ENCODE measurements at regions not wholly inside any gene's neighbourhood (a gene's known extent, or its start where the extent isn't known, plus 50 kb on each side); places are given as distances from the start of the nearest gene placed in this dataset.
"Not testable (repeated sequence)": the region's sequence is repeated elsewhere in the genome, so short reads cannot be mapped to it uniquely, and the experiment has no call there.

DNA sequence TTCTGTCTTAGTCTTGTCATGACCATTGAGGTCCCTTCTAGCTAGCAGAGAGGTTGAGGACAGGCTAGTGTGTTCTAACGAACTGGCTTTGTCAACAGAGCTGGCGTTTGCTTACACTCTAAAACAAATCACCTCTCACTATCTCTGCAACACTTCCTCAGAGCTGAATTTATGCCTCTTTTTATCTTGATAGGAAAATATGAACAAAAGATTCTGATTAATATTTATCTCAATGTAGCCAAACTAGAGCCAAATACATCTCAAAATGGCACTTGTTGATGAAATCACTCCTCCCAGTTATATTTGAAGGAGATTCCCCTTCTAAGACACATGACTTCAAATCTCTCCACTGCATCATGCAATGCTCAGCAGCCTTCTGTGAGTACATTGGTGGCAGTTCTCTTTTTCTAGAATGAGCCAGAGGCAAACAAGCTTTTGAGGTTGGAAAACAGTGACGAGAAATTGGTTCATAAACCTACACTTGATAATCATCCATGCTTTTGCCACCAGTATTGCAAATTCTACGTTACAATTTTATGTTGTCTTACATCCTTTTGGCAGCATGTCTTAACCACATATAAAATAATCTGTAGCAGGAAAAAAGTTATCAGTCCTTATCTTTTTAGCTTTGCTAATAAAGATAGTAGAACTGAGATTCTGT, 615.7 kb upstream of the CITED2 start:
- DNase-seq (ENCODE audit: low spot score), result no peak

DNA sequence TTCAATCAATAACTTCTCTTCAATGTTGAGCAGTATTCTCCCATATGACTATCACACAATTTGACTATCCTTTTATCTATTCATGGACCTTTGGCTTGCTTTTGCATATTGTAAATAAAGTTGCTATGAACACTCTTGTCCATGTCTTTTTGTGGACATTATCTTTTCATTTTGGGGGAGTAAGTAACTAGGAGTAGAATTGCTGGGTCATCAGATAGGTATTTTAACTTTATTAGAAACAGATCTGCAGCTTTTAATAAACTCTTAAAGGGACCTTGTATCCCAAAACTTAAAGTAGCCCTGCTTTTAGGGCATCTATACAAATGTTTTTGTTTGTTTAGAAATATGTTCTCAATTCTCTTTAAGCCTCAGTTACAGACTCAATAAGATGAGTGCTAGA, 614.2 kb upstream of the CITED2 start:
- no peak for DNase-seq (ENCODE audit: low spot score)

DNA sequence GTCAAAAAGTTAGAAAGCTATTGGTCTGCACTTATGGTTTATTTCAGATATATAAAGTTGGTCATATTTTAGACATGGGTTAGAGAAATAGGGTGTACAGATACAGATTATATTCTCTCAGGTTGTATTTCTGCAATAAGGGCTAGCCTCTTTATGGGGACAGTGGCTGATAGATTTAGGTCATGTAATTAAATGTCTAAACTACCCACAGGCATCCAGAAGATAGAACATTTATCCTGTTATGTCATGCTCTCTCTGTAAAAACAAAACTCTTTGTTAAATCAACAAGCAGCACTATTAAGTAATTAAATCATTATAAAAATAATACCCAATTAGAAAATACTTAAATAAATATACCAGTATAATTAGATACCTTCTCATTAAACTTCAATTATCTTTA, 612.6 kb upstream of the CITED2 start:
- no peak for DNase-seq (ENCODE audit: low spot score)

DNA sequence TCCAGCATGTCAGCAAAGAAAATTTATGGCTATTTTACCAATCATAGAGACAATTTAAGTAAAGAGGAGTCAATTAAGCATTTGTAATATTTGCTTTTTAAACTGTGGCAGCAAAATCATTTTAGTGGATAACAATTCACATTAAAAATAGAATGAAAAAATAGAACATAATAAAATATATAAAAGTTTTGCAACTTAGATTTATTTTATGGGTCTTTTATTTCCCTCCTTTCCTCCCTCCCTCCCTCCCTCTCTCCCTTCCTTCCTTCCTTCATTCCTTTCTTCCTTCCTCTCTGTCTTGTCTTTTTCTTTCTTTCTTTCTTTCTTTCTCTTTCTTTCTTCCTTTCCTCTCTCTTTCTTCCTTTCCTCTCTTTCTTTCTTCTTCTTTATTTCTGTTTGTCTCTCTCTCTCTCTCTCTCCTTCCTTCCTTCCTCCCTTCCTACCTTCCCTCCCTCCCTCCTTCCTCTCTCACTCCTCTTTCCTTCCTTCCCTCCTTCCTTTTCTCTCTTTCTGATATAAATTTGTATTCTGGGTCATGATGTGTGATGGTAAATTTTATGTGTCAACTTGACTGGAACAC, 610.9 kb upstream of the CITED2 start:
- DNase-seq (ENCODE audit: low spot score), result no peak

DNA sequence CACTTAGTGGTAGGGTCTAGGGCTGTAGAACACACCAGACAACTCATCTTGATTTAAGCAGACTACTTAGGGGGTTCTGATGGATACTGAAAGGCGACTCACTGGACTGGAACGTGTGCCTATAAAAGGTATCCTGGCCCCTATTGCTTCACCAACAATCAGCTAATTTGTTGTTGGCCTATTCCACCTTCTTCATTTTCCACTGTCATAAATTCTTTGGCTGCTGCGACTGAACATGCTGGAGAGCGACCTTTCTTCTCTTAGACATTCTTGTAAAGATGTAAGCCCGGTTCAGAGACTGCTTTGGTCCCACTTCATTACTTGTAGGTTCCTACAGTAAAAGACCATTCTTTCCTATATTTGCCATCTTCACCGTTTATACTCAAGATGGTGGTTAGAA, 609.9 kb upstream of the CITED2 start:
- DNase-seq (ENCODE audit: low spot score), result no peak

DNA sequence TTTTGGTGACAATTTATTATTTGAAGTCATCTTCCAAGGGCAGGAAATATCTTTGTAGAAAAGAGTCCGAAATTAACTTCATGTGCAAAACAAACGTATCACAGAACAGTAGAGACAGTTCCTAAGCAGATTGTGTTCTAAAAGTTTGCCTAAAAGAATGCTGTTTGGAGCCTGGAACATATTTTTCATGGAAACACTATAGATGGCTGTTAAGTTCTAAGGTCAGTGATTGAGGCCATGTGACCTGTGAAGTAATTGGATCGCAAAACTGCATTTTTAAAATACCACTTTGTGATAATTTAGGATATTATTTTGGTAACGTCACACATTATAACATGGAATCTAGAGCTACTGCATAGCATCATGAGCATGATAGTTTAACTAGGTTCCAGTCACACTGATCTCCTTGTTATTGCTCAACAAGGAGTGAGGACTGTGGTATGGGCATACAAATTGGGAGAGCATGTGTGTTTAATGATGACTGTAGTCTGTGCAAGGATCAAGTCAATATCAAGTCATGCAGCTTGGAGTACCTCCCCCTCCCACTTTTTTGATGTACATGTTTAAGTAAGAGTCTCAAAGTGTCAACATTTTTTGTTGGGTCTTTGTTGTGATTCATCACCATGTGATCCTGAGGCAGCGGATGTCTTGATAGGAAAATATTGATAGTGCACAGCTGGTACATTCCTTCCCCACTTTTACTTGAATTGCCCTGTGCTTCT, 609.3 kb upstream of the CITED2 start:
- no peak for DNase-seq (ENCODE audit: low spot score)

DNA sequence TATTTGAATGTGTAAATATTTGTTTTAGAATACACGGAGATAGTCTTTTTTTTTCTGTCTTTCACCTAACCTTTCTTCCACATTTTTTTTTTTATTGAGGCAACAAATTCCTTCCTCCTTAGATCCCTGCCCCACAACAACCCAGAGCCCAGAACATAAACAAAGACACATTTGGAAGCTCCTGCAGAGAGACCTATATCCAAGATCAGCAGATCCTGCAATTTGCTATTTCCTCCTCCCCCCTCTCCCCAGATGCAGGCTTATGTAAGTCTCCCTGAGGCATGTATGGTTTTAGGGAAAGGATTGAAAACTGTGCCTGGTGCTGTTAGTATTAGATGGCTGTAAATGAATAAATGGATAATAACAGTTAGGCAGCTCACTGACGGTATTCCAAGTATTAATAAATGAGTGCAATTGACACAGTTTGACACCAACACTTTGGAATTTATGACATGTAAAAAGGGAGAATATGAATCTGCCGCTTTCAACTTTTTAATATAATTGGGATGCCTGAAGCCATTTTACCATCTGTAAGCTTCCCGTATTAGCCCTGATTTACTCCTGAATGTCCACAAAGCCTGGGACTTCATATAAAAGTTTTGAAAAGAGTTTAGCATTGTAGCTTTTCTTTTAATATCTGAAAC, 608.3 kb upstream of the CITED2 start:
- no peak for DNase-seq (ENCODE audit: low spot score)

DNA sequence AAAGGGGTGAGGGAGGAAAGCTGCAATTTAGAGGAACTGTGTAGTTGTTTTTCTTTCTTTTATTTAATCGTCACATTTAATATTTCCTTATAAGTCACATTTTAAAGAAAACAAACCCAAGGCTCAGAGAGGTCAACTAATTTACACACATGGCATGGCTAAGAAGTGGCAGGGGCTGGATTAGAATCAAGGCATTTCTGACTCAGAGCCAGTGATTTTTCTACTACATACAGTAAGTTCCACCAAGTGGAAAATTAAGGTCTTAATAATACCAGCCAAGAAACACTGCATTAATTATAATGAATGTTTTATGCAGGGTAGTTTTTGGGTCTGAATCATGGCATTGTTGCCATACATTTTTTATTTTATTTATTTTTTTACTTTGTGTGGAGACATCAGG, 607.7 kb upstream of the CITED2 start:
- DNase-seq (ENCODE audit: low spot score), result no peak

DNA sequence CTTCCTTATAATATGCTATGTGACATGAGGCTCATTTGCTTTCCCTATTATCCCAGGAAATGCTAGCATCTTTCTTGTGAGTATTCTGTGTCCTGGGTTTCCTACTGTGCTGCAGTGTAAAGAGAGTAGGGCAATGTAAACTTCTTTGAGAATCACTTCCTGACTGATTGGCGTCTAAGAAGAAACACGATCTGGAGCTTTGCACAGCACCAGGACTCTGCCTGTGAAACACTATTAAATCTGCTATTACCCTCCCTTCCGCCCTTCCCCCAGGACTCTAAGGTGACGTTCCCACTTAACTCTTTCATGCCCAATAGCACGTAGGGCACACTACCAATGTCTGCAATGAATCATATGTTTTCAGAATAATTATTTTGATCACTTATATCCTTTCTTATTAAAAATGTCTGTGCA, 607.3 kb upstream of the CITED2 start:
- no peak for DNase-seq (ENCODE audit: low spot score)

DNA sequence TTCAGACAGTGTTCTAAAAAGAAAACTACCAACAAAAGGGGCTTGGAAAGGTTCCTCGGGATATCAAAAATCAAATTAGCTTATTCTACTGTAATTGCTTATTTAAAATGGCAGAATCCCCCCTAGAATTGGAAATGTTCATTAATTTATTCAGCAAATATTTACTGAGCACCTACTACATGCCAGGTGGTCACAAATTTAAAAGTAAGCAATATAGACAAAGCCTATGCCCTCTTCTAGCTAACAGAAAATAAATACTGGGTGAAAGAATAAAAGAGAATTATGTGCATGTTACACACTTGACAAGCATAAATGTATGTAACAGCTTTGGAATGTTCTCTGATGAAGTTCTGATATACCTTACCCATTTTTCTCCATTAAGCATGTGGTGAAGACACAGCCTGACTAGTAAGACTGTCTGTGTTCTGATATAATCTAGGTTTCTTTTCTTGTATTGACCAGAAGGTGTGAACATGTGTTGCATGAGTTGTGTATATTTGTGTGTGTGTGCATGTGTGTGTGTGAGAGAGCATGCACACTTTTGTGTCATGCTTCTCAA, 606.7 kb upstream of the CITED2 start:
- DNase-seq (ENCODE audit: low spot score), result no peak

DNA sequence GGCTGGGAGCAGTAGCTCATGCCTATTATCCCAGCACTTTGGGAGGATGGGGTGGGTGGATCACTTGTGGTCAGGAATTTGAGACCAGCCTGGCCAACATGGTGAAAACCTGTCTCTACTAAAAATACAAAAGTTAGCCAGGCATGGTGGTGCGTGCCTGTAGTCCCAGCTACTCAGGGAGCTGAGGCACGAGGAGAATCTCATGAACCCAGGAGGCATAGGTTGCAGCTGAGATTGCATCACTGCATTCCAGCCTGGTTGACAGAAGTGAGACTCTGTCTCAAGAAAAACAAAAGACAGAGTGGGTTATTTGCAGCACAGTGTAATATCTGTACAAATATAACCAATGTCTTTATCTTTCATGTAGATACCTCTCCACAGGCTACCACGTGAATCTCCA, 606.2 kb upstream of the CITED2 start:
- not testable (repeated sequence) for DNase-seq (ENCODE audit: low spot score)

DNA sequence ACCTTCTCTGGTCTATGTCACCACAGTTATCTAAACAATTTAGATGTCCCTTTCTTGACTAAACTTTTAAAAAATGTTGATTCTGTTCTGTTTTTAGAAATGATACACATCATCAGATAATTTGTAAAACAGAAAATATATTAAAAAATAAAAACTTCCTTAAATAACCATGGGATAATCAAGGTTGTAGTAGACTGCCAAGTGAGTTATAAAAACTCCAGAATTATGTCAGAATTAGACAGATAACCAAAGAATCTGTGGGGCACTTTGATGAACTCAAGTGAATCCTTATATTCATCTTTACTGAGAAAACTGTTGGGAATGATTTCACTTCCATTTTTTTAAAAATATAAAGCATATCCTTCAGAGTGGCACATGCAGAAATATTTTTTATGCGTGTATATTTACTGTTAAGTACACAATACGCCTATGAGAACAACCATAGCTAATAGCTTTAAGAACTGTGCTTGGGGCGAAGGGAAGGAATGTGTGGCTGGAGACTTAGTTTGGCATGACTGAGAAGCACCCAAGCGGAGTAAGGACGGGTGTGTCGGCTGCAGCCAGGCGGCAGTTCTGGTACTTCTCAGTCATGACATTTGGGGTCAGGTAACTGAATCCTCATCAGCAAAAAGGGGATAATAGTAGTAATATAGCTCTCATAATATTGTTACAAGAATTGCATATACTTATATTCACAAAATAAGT, 604.7 kb upstream of the CITED2 start:
- no peak for DNase-seq (ENCODE audit: low spot score)

DNA sequence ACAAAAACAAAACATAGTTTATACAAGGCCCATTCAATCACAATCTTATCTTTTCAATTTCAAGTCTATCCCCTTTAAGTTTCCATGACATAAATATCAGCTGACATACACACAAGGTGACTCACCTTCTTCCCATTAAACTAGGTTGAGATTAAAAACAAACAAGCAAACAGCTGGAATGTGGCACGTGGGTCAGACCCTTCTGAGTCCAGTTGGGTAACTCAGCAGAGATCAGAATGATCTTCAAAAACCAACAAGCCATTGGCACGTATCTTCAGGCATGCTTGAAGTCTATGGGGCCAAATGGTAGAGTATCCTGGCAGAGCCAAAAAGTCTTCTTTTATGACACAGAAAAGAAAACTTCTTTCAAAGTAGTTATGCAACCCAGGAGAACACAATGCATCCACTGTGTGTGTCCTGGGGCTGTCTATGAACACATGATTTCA, 603.5 kb upstream of the CITED2 start:
- DNase-seq (ENCODE audit: low spot score), result no peak

DNA sequence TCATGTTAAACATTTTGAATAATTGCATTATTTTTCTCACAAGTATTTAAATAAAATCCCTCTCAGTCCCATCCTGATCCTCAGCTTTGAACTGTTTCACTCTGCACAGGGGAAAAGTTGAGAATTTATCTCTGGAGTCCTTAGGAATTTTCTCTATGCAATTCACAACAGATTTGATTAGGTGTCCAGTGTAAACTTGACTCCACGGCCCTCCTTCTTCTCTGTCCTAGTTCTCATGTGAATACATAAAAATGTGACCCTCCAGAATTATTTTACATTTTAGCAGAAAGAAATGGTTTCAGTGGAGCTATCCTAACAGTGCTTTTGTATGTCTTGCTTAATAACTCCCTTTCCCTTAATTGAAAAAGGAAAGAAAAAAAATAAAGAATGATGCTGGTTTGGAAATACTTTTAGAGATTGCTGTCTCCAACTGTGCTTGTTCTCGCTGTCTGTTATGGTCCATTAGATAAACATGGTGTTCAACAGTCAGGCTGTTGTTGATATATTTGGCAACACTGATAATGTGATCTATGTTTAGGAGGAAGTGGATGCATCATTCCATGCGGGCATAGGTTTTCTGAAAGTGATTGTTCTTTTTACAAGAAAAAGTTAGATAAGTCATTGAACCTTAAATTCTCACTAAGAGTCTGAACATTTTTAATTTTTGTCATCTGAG, 599.4 kb upstream of the CITED2 start:
- peak; percentile 75 for DNase-seq (ENCODE audit: low spot score)

DNA sequence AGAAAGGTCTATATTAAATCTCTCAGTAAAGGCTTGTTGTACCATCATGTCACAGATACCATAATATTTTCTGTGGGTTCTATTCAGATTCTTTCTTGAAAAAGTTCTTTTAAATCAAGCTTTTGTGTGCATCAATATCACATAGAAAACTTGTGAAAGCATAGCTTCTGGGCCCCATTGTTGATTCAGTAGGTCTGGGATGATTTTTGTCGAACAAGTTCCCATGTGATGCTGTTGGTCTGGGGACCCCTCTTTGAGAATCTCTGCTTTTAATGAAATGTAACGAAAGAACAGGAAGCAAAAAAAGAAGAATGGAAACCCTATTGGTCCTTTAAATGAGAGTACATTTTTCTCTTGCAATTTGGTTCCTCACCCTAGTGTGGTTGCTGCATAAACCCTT, 597.7 kb upstream of the CITED2 start:
- no peak for DNase-seq (ENCODE audit: low spot score)

DNA sequence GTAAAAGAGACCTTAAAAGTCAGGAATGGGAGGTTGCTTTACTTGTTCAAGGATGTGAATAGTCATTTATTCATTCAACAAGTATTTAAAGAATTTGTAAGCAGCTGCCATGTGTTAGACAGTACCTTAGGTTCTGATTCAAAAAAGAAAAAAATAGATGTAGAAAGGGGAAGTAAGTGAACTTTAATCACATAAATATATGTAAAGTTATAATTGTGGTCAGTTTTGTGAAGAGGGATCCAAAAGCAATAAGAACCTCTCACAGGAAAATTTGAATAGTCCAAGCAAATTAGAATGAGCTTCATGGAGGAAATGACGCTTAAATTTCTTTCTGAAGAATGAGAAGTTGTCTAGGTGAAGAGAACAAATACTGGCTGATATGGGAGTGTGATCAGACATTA, 596.1 kb upstream of the CITED2 start:
- DNase-seq (ENCODE audit: low spot score), result no peak

DNA sequence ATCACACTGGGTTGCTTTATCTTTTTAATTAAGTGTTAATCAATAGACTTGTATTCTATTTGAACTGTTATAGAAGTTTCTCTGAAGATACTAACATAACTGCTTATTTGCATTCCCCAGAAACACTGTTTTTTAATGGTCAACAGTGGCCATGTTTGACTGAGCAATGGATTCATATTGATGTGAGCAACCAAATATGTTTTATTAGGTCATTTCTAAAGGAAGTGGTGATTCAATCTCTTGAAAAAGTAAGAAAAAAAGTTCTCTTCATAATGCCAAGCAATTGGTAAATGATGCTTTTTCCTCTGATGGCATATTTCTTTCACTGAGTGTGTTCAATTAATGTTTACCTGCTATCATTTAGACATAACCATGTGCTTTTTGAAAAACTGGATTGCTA, 593.0 kb upstream of the CITED2 start:
- peak; percentile 59 for DNase-seq (ENCODE audit: low spot score)

DNA sequence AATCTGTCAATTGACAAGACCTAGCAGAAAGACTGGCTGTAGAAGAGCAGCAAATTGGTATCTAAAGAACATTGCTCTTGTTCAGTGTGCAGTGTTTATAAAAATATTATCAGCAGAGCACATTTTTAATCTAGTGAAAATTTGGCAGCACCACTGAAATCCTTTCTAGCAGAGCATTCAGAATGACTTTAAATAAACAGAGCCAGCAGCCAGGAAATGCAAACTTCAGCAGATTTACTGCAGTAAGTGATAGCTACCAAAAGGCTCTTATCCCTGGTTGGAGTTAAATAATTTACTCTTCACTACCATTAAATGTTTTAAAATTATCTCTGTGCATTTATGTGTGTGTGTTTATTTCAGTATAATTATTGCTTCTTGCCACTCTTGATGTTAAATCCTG, 590.9 kb upstream of the CITED2 start:
- no peak for DNase-seq (ENCODE audit: low spot score)

DNA sequence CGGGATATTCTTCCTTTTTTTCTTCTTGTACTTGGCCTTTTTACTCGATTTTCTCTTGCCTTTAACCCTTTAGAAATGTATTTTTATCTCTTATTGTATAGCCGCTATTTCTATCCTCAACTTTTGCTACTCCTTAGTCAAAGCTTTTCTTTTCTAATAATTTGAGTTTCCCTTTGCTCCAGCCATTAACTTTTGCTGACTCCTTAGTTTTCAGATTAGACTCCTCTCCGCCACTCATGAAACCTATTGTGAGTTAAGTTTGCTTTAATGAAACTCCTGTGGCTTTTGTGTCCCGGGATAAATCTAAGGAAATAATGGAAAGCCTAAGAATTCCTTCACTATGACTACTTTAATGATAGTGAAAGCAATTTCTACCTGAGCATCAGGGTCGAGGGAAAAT, 590.3 kb upstream of the CITED2 start:
- no peak for DNase-seq (ENCODE audit: low spot score)

DNA sequence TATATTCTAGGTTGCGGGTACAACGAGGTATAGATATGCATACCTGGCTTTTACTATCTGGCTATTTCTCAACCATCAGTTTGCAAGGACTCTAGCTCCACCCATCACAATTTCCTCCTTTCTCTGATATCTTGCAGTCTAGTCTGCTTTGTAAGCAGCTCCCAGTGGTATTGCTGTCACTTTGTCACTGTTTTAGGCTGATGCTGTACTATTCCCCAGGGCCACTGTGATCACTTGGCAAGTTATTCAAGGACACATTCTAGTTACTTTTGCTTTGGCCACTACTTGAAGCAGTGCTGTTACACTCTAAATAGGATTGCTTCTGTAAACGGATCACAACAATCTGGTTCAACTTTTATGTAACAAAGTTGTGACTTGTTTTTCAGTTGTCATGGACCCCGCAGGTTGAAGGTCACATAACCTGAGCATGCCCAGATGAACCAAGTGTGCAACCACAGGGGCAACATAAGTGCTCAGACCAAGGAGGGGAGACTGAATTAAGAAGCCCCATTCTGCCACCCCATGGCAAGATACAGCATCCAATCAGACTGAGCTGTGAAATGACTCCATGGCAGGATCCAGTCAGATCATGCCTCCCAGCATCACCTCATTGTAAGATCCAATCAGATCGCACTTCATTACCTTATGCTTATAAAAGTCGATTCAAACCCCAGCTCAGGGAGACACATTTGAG, 588.4 kb upstream of the CITED2 start:
- no peak for DNase-seq (ENCODE audit: low spot score)

DNA sequence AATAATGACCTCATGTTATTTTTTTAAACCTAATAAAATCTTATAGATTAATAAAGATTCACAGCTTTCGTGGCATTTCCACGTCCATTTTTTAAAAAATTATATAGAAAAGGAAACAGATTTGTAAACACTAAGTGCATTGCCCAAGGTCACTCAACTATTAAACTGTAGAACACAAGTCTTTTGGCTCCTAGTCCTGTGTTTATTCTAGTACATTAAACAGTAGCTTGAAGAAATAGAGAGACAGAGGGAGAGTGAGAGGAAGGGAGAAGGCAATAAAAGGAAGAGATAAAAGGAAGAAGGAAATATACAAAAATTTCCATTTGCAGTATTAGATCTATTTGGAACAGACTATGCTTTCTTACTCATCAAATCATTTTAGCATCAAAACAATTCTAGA, 586.7 kb upstream of the CITED2 start:
- no peak for DNase-seq (ENCODE audit: low spot score)

Measured in kidney capillary endothelial cell (primary cell).